Suprapubic skin (tissue), 4 donors: ENCODE measurements at regions not wholly inside any gene's neighbourhood (a gene's known extent, or its start where the extent isn't known, plus 50 kb on each side); places are given as distances from the start of the nearest gene placed in this dataset.

ENCODE experiments used
- DNase-seq, 2 donors: peaks; one replicate each; pipeline ENCODE4 v3.0.0-alpha.2; 2019; ENCODE audit warnings: low spot score in 2 of 2
- H3K27ac ChIP-seq: fragments of 200-600 bp; sonication (generic); one replicate; pipeline ENCODE4 v1.5.1; 2019
- H3K27me3 ChIP-seq: fragments of 200-600 bp; sonication (generic); one replicate; pipeline ENCODE4 v1.5.1; 2019
- H3K36me3 ChIP-seq: fragments of 200-600 bp; sonication (generic); one replicate; pipeline ENCODE4 v1.5.1; 2019
- H3K4me1 ChIP-seq: fragments of 200-600 bp; sonication (generic); one replicate; pipeline ENCODE4 v1.5.1; 2019
- H3K4me3 ChIP-seq: fragments of 200-600 bp; sonication (generic); one replicate; pipeline ENCODE4 v1.5.1; 2019; ENCODE audit warnings: mild to moderate bottlenecking
- H3K9me3 ChIP-seq: fragments of 200-600 bp; sonication (generic); one replicate; pipeline ENCODE4 v1.5.1; 2019
- EP300 ChIP-seq: sonication (generic); formaldehyde crosslinking; IDR thresholded peaks from one replicate; pipeline ENCODE4 v1.6.1; 2017; ENCODE audit warnings: antibody characterized with exemption
- POLR2A ChIP-seq, 2 donors: fragments of 450-650 bp; IDR thresholded peaks; one replicate each; pipeline ENCODE4 v1.6.1; 2017; ENCODE audit warnings: antibody characterized with exemption in 2 of 2, mild to moderate bottlenecking in 2 of 2, moderate library complexity in 2 of 2
- POLR2AphosphoS5 ChIP-seq, 3 donors: sonication (generic); formaldehyde crosslinking; IDR thresholded peaks; one replicate each; pipeline ENCODE4 v1.6.1; 2017; ENCODE audit warnings: antibody characterized with exemption in 3 of 3
- WGBS: methylation state at CpG from one replicate; pipeline ENCODE4 v1.1.5; 2018; 5-methylcytosine and 5-hydroxymethylcytosine counted together
- TF ChIP-seq, protein P1 (sequence below), 2 donors: fragments of 200-600 bp in 1 of 2; fragments of 450-650 bp in 1 of 2; sonication (generic) in 1 of 2; IDR thresholded peaks; one replicate each; pipeline ENCODE4 v1.5.1; 2016 to 2019; ENCODE audit warnings: antibody characterized with exemption in 2 of 2, mild to moderate bottlenecking in 1 of 2, moderate library complexity in 1 of 2

DNA sequence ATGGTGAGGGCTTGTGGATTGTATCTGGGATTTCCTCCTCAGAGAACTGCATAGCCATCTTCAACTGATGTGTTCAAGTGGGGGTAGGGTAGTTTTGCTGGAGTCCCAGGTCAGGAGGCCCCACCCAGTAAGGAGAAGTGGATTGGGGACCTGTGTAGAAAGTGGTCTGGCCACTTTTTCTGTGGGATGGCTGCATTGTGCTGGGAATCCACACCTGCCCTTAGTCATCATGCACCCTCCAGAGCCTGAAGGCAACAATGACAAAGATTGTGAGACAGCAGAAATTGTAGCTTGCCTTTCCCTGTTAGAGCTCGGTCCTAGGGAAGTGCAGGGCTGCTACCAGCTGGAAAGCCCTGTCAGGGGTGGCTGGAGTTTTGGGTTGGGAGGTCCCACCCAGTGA is 255.4 kb downstream of the NDFIP2 start:
- Histone ChIP-seq H3K36me3 (no peaks in the 10 kb centered on the region), H3K27me3 (no peaks in the 10 kb centered on the region), H3K9me3 (no peaks in the 10 kb centered on the region), H3K4me1 (peaks cover 9% of the 10 kb centered on the region), H3K27ac (no peak overlapping the region), H3K4me3 (no peak overlapping the region)
- TF ChIP-seq, protein P1, sequence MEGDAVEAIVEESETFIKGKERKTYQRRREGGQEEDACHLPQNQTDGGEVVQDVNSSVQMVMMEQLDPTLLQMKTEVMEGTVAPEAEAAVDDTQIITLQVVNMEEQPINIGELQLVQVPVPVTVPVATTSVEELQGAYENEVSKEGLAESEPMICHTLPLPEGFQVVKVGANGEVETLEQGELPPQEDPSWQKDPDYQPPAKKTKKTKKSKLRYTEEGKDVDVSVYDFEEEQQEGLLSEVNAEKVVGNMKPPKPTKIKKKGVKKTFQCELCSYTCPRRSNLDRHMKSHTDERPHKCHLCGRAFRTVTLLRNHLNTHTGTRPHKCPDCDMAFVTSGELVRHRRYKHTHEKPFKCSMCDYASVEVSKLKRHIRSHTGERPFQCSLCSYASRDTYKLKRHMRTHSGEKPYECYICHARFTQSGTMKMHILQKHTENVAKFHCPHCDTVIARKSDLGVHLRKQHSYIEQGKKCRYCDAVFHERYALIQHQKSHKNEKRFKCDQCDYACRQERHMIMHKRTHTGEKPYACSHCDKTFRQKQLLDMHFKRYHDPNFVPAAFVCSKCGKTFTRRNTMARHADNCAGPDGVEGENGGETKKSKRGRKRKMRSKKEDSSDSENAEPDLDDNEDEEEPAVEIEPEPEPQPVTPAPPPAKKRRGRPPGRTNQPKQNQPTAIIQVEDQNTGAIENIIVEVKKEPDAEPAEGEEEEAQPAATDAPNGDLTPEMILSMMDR (IDR thresholded peaks at IDR 0.05) = no peak
- TF ChIP-seq POLR2AphosphoS5 (IDR thresholded peaks at IDR 0.05) (no peak), POLR2A (IDR thresholded peaks at IDR 0.05) (no peak), EP300 (no peak)
- DNase-seq = no peak
- 50% methylated on average over 1 of the region's 1 CpG for WGBS

DNA sequence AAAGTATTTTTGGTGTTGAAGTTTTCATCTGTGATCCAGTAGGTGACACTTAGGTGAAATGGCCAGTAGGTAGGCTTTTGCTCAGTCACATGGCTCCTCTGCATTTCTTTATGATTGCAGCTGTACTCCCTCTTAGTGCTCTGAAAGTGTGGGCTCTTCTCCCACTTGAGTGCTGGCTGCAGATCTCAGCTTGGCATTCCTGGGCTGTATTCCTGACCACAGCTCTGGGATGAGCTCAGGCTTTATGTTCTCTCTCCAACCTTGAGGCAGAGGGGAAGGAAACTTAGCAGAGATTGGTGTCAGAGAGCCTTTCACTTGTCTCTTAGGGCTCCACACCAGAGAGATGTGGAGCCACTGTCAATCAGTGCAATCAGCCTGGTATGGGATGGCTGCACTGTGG is 254.3 kb downstream of the NDFIP2 start:
- no peak overlapping the region for H3K27ac ChIP-seq
- H3K4me1 ChIP-seq = no peaks in the 10 kb centered on the region
- TF ChIP-seq, protein P1 (IDR thresholded peaks at IDR 0.05) = no peak
- no peak for TF ChIP-seq POLR2A (IDR thresholded peaks at IDR 0.05)
- no peak for TF ChIP-seq POLR2AphosphoS5 (IDR thresholded peaks at IDR 0.05)
- TF ChIP-seq EP300 = no peak
- H3K4me3 ChIP-seq = no peak overlapping the region
- H3K9me3 ChIP-seq = no peaks in the 10 kb centered on the region
- no peaks in the 10 kb centered on the region for H3K36me3 ChIP-seq
- no peak for DNase-seq
- H3K27me3 ChIP-seq = no peaks in the 10 kb centered on the region

DNA sequence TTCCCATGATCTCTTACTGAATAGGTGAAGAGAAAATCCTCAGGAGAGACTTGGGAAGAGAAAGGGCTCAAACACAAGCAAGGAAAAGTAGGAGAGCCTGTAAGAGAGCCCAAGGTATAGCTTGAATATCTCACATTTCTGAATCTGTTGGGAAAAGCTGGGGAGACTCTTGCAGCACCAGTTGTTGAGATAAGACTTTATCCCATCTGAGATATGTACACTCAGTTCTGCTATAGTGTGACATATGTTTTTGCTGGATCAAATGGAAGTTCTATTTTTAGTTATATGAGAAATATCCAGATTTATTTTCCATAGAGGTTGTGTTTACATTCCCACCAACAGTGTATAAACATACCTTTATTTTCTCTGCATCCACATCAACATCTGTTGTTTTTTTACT is 246.1 kb downstream of the NDFIP2 start:
- H3K4me1 ChIP-seq = peaks cover 32% of the 10 kb centered on the region
- DNase-seq = no peak
- H3K27ac ChIP-seq = no peak overlapping the region
- no peak for TF ChIP-seq EP300
- no peak for TF ChIP-seq POLR2AphosphoS5 (IDR thresholded peaks at IDR 0.05)
- TF ChIP-seq, protein P1 (IDR thresholded peaks at IDR 0.05) = no peak
- no peak for TF ChIP-seq POLR2A (IDR thresholded peaks at IDR 0.05)
- no peaks in the 10 kb centered on the region for H3K36me3 ChIP-seq
- H3K4me3 ChIP-seq = no peak overlapping the region
- no peaks in the 10 kb centered on the region for H3K27me3 ChIP-seq
- peaks cover 4% of the 10 kb centered on the region for H3K9me3 ChIP-seq

DNA sequence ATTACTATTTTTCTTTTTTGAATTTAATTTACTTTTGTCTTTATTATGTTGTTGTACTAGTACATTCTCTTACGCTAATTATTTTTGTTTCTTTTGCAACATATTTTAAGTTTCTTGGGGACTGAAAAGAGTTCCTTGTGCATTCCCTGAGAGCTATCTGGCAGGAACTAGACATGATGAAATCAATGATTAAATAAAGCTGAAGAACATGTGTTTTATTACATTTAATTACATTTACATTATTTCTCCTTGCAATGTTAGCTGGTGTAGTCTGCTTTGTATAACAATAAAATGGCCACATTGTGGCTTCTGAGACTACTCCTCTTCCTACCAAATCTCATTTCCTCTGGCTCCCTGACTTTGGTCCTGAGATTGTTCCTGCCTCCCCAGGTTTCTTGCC is 244.9 kb downstream of the NDFIP2 start:
- H3K27me3 ChIP-seq = no peaks in the 10 kb centered on the region
- DNase-seq = no peak
- no peak overlapping the region for H3K27ac ChIP-seq
- TF ChIP-seq POLR2A (IDR thresholded peaks at IDR 0.05) (no peak), POLR2AphosphoS5 (IDR thresholded peaks at IDR 0.05) (no peak), EP300 (no peak)
- TF ChIP-seq, protein P1 (IDR thresholded peaks at IDR 0.05) = no peak
- H3K4me1 ChIP-seq = peaks cover 32% of the 10 kb centered on the region
- H3K9me3 ChIP-seq = peaks cover 4% of the 10 kb centered on the region
- H3K36me3 ChIP-seq = no peaks in the 10 kb centered on the region
- H3K4me3 ChIP-seq = no peak overlapping the region
- WGBS = 59% methylated on average over 1 of the region's 1 CpG

DNA sequence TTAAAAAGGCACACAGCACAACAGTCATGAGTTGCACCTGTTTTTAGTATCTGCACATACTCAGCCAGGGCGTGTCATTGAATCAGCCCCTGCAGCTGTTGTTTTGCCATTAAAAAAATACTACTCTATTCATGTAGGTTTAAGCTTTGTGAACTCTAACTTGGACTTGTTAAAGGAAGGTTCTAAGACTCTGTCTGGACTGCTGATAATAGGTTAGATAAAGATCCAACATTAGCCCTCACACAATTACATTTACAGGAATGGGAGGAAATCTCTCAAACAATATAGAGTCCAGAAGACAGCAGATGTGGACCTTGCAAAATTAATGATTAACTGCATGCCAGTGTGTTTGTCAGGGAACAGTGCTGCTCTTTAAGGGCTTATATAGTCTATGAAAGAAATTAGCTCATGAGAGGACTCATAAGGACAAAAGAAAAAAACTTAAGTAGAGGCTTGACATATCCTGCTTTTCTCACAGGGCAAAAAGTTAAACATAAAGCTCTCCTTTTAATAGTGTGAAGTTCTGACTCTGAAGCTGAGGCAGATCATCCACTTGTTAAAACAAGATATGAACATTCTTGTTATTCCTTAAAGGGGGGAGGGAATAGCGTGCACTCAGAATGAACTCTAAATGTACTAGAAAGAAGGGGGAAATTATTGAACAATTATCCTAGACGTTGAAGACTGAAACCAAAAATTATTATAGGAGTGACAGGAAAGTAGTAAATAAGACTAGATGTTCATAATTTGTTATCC is 243.6 kb downstream of the NDFIP2 start:
- 42% methylated on average over 3 of the region's 3 CpGs for WGBS

More for the DNA sequence above, 243.6 kb downstream of the NDFIP2 start:
- H3K27me3 ChIP-seq = no peaks in the 10 kb centered on the region
- H3K36me3 ChIP-seq = no peaks in the 10 kb centered on the region
- TF ChIP-seq POLR2A (IDR thresholded peaks at IDR 0.05) = no peak
- no peak for TF ChIP-seq EP300
- TF ChIP-seq, protein P1 (IDR thresholded peaks at IDR 0.05) = no peak
- TF ChIP-seq POLR2AphosphoS5 (IDR thresholded peaks at IDR 0.05) = no peak
- H3K4me1 ChIP-seq = peaks cover 32% of the 10 kb centered on the region
- no peak for DNase-seq
- H3K9me3 ChIP-seq = peaks cover 4% of the 10 kb centered on the region
- H3K4me3 ChIP-seq = no peak overlapping the region
- H3K27ac ChIP-seq = no peak overlapping the region
